Activated effector memory CD4-positive, alpha-beta T cell treated with anti-CD3 and anti-CD28 coated beads, Interleukin-2, amount 50 U/mL, for 16 hours (primary cell): ENCODE measurements at regions not wholly inside any gene's neighbourhood (a gene's known extent, or its start where the extent isn't known, plus 50 kb on each side); places are given as distances from the start of the nearest gene placed in this dataset.
A peak's percentile ranks its signal among the peaks of the same experiment; 100 is the strongest.

ENCODE experiments used
- DNase-seq: peaks from one replicate; pipeline ENCODE4 v3.0.0-alpha.2; 2020

DNA sequence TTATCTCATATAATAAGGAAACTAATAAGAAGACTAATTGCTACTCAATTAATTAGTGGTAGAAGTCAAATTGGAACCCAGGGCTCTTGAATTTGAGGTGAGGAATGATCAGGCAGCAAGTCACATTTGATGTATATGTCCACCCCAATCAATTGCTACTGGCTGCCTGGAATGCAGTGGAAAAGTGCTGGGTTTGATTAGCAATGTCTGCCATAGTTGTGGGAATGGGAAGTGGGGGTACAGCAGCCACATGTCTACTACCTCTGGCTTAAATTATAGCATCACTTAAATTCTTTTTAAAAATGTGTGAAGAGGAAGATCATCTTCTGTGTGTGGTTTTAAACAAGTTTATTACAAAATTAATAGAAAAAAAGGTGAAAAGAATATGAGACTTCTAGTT lies 50.8 kb upstream of the NAV2 start:
- DNase-seq = no peak

DNA sequence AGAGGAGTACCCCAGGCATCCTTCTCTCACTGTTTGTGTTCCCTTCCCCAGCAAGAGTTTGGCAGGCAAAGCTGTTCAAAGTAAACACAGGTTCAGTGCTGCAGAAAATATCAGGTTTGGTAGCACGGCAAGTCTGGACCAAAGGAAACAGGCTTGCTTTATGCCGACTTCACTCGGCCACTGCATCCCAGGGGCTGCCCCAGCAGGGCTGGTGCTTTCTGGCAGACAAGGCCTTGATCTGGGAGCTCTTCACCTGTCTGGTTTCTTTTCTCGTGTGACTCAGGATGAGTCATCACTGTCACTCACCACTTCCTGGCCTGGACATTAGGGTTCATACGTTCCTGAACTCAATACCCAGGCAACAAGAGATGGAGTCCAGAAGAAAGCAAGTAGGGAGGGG lies 52.6 kb upstream of the NAV2 start:
- DNase-seq = peak; percentile 69

DNA sequence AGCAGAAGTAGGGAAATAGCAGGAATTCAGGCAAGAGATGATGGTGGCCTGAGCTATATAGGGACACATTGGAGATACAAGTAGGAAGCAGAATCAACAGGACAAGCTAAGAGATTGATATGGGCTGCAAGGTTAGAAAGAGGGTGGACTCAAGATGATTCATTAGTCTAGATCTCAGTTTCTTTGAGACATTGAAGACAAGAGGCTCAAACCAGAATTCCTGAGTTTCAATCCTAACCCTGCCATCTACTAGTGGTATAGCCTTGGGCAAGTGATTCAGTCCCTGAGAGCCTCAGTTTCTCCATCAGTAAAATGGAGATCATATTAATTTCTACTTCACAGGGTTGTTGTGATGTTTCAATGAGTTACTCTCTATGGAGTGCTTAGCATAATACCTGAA lies 53.1 kb upstream of the NAV2 start:
- DNase-seq = no peak

DNA sequence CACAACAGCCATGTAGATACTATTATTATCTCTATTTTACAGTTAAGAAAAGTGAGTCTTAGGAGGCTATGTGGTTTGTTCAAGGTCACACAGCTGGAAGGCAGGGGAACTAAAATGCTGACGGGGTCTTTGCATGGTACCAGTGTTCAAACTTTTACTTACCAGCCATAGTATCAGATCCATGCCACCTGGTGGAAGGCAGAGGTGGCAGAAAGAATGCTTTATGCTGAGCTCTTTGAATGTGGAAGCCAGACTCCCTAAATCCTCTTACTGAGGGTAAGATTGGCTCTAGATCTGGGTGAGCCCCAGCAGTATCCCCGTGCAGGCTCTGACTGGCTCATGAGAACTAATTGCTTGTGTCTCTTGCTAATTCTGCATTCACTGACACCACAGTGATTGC lies 54.3 kb upstream of the NAV2 start:
- no peak for DNase-seq

DNA sequence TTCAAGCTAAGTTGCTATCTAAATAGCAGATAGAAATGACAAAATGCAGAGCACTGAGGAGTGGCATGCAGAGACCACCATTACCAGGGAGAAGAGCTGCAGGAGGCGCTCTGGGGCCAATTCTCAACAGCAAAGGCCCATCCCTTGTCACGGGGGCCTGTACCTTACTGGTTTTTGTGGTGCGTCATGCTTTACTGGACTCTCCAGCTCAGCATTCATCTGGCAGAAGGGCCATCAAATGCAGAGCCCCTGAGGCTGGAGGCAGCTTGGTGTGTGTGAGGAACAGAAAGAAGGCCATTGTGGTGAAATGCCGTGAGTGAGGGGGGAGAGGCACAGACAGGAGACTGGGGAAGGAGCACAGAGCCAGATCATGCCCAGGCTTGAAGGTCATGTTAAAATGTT lies 56.5 kb upstream of the NAV2 start:
- DNase-seq = no peak

DNA sequence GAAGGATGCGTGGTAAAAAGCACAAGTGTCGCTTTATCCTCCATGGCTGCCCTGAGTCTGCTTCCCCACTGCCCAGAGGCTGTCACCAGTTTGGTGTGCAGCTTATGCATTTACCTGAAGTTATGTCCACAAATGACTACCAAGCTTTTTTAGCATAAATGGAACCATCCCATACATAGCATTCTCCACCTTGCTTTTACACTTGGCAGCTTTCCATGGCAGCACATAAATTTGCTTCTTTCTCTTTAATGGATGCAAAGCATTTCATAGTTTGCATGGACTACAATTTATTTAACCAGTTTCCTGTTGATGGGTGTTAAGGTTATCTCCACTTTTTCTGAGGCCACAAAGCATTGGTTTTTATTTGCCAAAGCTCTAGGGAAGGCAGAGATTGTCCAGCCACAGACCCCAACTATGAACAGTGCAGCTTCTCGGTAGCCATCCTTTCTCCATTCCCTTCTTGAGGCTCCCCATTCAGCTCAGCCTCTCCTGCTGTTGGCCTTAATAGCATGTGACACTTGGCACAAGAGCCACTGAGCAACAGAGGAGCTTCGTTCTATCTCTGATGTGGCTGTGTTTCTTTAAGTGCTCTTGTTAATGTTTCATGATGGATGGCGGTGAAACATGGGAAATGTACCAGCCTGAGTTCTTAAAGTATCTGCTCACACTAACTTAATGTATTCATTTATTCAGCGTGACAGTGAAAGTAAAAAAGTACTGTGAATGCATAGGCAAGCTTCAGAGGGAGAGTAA lies 59.8 kb upstream of the NAV2 start:
- no peak for DNase-seq

DNA sequence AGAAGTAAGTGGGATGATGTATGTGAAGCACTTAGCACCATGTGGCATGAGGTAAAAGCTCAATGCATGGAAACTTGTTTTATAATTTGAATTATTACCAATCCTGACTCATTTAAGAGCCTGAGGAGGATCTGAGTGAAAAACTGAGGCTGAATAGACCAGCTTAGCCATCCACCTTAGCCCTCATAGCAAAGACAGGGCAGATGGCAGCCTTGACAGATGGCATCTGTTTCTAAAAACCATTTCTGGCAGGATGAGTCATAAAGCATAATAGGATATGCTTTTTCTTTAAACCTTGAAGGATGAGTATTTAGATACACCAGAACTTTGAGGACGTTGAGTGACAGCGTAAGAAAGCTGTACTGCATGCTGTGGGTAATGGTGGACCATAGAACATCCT lies 61.0 kb upstream of the NAV2 start:
- DNase-seq = no peak

DNA sequence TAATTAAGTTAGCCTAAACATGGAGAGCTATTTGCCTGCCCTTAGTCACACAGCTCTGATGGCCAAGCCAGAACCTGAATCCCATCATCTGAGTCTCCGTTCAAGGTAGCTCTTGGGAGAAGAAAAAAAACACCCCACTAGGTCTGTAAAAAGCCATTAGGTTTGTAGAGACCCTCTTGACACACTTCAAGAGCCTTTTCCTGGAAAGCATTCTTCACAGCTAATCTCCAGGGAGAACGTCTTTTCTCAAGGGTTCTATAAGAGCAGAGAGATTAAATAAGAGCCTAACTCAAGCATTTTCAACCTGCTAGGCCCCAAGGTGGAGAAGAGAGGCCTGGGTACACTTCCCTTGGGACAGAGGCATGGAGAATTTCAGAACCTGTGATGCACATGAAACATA lies 61.6 kb upstream of the NAV2 start:
- DNase-seq = no peak

DNA sequence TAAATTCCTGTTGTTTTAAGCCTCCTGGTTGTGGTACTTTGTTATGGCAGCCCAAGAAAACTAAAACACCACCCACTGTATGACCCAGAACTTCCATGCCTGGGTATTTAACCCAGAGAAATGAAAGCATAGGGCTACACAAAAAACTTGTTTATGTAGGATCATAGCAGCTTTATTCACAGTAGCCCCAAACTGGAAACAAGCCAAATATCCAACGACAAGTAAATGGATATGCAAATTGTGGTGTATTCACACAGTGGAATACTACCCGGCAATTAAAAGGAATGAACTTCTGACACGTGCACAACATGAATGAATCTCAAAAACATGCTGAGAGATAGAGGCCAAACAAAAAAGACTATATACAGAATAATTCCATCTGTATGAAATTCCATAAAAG lies 62.2 kb upstream of the NAV2 start:
- no peak for DNase-seq

DNA sequence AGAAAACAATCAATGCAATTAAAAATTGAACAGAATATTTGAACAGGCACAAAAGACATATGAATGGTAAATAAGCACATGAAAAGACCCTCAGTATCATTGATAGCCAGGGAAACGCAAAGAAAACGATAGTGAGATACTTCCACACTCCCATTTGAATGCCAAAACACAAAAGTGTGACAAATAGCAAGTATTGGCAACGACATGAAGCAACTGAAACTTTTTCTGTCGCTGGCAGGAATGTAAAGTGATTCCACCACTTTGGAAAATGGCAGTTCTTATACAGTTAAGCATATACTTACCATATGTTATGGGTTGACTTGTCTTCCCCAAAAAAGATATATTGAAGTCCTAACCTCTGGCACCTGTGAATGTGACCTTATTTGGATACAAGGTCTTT lies 62.9 kb upstream of the NAV2 start:
- no peak for DNase-seq

DNA sequence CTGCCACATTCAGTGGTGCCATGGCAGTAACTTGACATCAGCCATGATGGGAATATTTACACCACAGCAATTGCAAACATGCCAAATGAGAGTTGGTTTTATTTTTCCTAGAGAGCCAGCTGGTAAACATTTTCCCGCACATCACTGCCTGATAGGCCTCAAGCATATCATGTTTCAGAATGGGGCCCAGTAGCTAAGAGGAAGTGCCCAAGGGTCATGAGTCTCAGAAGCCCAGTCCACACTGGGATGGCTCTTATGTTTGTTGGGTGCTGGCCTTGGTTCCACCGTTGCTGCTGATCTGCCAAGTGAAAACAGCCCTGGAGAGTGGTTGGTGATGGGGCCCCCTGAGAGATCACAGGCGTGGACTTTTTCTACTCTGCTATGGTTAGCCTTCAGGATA lies 64.3 kb upstream of the NAV2 start:
- no peak for DNase-seq

DNA sequence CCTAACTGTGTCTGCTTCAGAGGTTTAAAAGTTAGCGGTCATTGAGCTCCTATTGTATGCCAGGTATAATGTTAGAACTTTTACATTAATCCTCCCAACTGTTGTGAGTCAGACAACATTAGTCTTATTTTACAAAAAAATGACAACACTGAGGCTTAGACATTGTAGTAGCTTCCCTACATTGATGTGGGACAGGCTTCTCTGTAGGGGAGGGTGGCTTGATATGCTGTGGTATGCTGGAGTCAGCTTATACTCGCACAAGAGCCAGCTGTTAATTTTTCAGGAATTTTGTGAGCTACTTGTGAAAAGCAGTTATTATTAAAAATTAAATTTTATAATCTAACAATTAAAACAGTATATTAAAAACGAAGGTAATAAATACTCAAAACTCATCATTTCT lies 64.8 kb upstream of the NAV2 start:
- DNase-seq = no peak

DNA sequence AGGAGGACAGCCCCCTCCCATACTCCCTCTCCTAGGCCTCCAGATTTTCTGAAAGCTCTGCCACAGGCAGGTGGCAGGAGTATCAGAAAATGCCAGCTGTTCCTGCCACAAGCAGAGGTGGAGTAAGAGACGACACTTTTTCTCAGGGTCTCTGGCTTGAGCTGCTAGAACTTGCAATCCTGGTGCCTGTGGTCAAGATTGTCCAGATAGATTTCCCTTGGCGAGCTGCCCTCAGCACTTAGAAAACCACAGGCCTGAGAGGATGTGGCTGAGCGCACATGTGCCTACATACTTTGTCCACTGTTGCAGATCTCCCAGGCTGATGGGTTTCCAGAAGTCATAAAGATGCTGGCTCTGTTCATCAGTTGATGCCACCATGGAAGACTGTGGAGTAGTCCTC lies 65.7 kb upstream of the NAV2 start:
- DNase-seq = no peak

DNA sequence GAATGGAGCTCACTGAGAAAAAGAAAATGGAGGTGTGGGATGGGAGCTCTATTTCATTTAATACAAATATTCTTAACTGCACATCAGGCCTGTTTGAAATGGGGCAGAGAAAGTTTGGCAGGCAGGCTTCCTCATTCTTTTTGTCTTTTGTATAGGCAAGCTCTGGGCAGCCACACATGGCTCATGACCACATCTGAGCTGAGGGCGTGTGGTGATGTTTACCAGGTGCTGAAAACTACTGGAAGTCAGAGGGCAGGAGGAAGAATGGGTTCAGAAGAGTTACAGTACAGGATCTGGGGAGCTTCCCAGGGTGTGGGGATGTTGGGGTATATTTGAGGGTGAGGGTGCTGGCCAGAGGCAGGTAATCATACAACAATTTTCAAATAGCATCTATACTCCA lies 66.3 kb upstream of the NAV2 start:
- DNase-seq = no peak

DNA sequence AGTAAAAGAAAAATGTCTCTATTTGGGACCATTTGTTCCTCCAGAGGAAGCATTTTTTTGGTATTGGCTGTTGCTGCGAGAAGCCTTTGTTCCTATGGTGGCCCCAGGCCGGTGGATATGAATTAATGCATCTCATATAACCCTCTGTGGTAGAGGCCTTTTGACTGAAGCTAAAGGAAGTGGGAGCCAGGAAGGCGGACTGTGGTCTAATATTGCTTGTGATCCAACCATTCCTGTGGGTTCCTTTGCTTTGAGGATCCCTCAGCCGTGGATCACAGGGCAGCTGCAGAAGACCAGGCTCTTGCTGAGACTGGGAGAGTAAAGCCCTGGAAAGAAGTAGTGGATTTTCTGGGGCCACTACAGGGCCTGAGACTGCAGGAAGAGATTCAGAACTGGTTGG lies 68.3 kb upstream of the NAV2 start:
- DNase-seq = no peak

DNA sequence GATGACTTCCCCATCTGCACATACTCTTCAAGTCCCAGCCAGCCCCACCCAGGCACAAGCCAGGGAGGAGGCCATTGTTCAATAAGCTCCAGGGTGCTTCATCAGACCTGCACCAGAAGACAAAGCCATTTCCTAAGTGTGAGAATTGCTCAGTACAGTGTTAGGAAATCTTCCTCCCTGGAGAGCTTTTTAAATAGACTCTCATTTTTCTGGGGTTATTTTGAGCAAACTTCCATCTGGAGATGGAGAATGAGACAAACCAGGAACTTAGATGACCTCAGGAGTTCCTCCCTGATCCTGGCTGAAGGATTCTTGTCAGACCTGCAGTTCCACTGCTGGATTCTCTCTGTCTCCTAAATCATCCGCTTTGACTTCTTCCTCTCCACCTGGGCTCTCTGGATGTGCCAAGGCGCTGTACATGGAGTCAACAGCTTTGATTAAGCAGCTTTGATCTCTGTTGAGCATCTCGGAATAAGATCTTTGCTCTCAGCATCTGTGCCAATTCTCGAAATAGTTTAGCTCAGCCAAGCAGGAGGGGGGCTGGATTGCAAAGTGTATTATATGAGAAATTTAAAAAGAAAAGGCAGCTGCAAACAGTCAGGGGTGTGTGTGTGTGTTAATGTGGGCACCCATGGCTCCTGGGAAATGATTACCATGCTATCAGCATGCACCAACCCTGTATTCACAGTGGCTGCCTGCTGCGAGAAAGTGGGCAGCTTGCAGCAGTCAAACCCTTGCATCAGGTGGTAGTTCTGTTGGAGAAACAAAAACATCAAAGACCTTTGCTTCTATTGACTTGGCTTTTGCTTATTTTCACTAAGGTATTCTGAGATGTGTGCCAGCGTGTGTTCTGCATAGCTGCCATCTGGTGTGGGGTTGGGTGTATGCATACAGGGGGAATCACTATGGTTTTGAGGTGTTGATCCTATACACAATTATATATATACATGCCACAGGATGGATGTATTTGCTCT lies 70.2 kb upstream of the NAV2 start:
- DNase-seq = no peak

DNA sequence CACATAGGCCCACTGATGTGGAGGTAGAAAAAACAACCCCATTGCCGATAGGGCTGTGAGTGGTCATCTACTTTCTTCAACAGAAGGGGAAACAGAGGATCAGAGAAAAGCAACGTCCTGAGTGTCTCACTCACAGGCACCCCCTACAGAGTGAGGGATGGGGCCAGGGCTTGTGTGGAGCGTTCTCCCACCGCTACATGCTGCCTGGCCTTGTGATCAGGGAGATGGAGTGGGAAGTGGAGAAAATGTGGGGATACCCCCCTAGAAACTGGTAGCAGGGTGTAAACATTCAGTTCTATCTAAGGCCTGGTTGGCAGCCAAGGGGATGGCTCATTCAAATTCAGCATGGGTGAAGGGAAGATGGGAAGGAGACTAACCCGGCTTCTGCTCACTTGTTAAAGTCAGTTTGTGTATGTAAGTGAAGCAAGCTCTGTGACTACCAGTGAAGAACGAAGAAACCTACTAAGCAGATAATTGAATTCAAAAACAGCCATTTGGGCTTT lies 73.0 kb upstream of the NAV2 start:
- DNase-seq = no peak

DNA sequence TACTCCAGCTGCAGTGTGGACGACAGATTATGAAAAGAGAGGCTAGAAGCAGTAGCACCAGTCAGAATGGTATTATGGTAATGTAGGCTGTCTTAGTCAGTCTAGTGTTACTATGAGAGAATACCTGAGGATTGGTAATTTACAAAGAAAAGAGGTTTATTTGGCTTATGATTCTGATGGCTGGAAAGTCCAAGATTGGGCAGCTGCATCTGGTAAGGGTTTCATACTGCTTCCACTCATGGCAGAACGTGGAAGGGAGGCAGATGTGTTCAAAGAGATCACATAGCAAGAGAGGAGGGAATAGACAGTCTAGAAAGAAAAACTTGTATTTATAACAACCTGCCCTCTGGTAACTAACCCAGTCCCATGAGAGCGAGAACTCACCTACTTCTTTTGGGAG lies 77.3 kb upstream of the NAV2 start:
- no peak for DNase-seq

DNA sequence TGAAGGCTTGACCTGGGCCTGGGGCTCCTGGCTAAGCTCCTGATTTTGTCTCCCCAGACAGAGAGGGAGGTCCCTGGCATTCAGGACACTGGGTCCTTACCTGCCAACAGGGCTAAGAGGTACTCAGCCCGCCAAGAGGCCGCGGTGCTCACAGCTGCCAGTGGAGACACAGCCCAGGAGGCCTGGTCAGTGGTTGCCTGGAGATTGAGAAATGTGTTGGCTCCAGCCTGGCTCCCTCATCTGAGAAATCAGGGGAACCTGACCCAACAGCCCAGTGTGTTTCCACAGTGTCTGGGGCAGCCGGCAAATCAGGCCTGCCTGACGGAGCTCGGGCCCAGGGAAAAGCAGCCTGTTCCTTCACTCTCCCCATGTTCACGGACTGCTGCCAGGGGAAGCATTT lies 79.4 kb upstream of the NAV2 start:
- no peak for DNase-seq

DNA sequence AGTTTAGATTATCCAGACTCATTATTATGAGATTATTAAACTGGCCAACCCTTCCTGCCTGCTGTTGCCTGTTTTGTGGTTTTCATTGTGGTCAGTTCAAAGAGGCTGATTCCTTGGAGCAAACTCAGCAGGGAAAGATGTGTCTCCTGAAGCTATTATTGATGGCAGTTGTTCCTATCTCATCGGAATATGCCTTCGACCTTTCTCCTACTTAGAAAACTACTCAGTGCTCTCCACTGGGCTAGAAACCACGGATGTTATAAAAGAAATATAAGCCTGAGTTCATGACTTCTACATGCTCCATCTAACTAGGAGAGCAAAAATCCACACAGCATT lies 80.2 kb upstream of the NAV2 start:
- DNase-seq = no peak

DNA sequence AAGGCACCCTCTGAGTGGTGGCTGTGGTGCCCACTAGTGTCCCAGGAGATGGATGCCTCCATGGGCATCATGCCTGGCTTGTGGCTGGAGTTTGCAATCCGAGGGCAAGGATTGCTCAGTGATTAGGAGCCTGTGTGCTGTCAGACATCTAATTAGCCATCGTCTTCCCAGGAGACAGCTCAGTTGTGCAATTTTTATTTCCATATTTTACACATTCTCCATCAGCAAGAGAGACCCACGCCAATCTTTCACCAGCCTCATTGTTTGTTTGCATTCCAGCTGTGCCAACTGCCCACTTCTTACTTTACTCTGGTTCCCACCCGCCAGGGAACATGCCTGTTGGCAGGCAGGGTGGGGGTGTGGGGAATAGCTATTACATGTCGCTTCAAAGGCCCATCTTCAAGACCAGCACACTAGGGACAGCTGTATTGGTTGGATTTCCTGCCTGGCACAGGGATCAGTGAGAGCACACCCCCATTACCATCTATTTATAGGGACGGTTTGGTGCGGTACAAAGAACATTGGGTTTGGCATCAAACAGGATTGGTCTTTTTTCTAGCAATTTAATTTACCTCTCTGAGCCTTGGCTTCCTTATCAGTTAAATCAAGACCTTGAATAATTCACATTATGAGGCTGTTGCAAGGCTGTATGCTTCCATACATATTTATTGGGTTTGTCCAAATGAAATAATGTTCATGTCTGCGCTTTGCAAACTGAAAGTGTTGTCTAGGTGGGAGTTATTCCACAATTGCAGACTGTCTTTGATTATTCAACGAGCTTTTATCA lies 80.7 kb upstream of the NAV2 start:
- no peak for DNase-seq

DNA sequence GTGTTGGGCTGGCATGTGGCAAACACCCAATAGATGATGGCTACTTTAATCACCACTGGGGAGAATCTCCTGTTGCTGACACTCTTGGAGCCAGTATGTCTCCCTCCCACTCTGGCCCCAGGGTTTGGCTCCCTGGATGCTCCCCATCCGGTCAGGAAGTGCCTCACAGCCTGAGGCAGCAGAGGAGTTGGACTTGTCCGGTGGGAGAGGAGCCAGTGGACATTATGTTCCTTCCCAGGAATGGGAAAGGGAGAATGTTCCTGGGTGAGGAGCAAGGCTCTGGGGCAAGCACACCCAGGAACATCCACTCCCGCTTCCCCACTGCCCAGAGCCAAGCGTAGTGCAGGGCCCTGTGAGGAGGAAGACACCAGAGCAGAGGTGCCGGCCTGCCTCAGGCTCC lies 84.6 kb upstream of the NAV2 start:
- DNase-seq = no peak

DNA sequence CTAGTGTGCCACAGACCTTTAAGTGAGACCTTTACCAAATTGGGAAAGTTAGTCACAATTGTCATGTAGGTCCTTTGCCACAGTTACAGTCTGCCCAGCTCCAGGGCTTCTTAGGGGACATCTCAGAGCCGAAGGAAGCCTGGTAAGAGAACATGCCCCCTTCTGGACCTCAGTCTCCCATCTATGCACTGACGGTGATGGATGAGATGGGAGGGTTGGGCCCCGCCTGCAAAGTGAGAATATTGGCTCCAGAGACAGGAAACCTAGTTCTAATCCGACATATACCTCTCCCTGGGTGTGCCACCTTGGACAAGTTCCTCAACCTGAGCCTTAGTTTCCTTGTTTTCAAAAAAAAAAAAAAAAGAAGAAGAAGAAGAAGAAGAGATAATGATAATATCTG lies 85.1 kb upstream of the NAV2 start:
- no peak for DNase-seq

DNA sequence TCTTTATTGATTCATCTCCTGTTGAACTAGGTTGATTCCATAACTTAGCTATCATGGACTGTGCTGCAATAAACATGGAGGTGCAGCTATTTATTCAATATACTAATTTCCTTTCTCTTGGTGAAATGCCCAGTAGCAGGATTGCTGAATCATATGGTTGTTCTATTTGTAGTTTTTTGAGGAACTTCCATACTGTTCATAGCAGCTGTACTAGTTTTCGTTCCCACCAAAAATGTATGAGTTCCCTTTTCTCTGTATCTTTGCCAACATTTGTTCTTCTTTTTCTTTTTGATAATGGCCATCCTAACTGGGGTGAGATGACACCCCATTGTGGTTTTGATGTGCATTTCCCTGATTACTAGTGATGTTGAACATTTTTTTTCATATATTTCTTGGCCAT lies 87.2 kb upstream of the NAV2 start:
- DNase-seq = no peak
